Keratinocyte (primary cell): ENCODE measurements at regions not wholly inside any gene's neighbourhood (a gene's known extent, or its start where the extent isn't known, plus 50 kb on each side); places are given as distances from the start of the nearest gene placed in this dataset.

Experiments used
- DNase-seq: peaks from one replicate; pipeline ENCODE4 v3.0.0-alpha.2; 2011; ENCODE audit warnings: low read depth, missing footprints, low spot score
- FAIRE-seq: peaks from 2 replicates; lab custom pipeline; 2011; peaks lifted over from hg19 to GRCh38; lab: Jason Lieb, UNC
- H2AFZ ChIP-seq: 2 replicates; pipeline ENCODE4 v1.6.0; 2012; ENCODE audit warnings: low read length, control low read depth, inconsistent platforms; ENCODE audit not compliant: control insufficient read depth
- H3K27ac ChIP-seq: 2 replicates; pipeline ENCODE4 v1.5.1; 2011; ENCODE audit warnings: low read length; ENCODE audit not compliant: control insufficient read depth, insufficient read depth
- H3K27me3 ChIP-seq: 3 replicates; pipeline ENCODE4 v1.6.0; 2011; ENCODE audit warnings: low read length; ENCODE audit not compliant: control insufficient read depth, insufficient read depth; ENCODE audit errors: extremely low read depth
- H3K36me3 ChIP-seq, 2 experiments: 2 replicates in 1 of 2; 3 replicates in 1 of 2; pipeline ENCODE4 v1.5.1; 2011; ENCODE audit warnings: low read length in 2 of 2, mild to moderate bottlenecking in 1 of 2; ENCODE audit not compliant: control insufficient read depth in 2 of 2, insufficient read depth in 2 of 2; ENCODE audit errors: extremely low read depth in 1 of 2
- H3K4me1 ChIP-seq: 3 replicates; pipeline ENCODE4 v1.5.1; 2011; ENCODE audit warnings: low read length; ENCODE audit not compliant: control insufficient read depth, insufficient read depth; ENCODE audit errors: extremely low read depth
- H3K4me2 ChIP-seq: 3 replicates; pipeline ENCODE4 v1.6.0; 2011; ENCODE audit warnings: low read depth, low read length; ENCODE audit not compliant: control insufficient read depth, insufficient read depth; ENCODE audit errors: extremely low read depth
- H3K4me3 ChIP-seq, 3 experiments: fragments of 200-600 bp in 1 of 3; sonication (generic) in 1 of 3; 2 replicates in 2 of 3; 3 replicates in 1 of 3; pipeline ENCODE4 v1.5.1; 2011 to 2016; ENCODE audit warnings: low read length in 3 of 3, mild to moderate bottlenecking in 3 of 3, control low read depth in 2 of 3, inconsistent platforms in 1 of 3, low read depth in 1 of 3, mixed read lengths in 1 of 3, mixed run types in 1 of 3, moderate library complexity in 1 of 3; ENCODE audit not compliant: control insufficient read depth in 2 of 3, insufficient read depth in 2 of 3; ENCODE audit errors: extremely low read depth in 1 of 3
- H3K79me2 ChIP-seq: 2 replicates; pipeline ENCODE4 v1.6.0; 2012; ENCODE audit warnings: low read length; ENCODE audit not compliant: control insufficient read depth, insufficient read depth
- H3K9ac ChIP-seq: 3 replicates; pipeline ENCODE4 v1.6.0; 2011; ENCODE audit warnings: low read length; ENCODE audit not compliant: control insufficient read depth, insufficient read depth; ENCODE audit errors: extremely low read depth
- H3K9me1 ChIP-seq: 3 replicates; pipeline ENCODE4 v1.6.0; 2011; ENCODE audit warnings: low read length; ENCODE audit not compliant: control insufficient read depth, insufficient read depth; ENCODE audit errors: extremely low read depth
- H3K9me3 ChIP-seq: 2 replicates; pipeline ENCODE4 v1.5.1; 2012; ENCODE audit warnings: low read depth, low read length; ENCODE audit not compliant: control insufficient read depth
- H4K20me1 ChIP-seq: 3 replicates; pipeline ENCODE4 v1.6.0; 2011; ENCODE audit warnings: low read length; ENCODE audit not compliant: control insufficient read depth, insufficient read depth; ENCODE audit errors: extremely low read depth
- CTCF ChIP-seq, 3 experiments: IDR thresholded peaks in 1 of 3; conservative IDR thresholded peaks in 1 of 3; optimal IDR thresholded peaks in 1 of 3; 2 replicates in 2 of 3; 3 replicates in 1 of 3; pipeline versions ENCODE3 to v1.5.1; 2011; ENCODE audit warnings: low read length in 3 of 3, mild to moderate bottlenecking in 3 of 3, moderate library complexity in 2 of 3, control low read depth in 1 of 3, inconsistent platforms in 1 of 3; ENCODE audit not compliant: insufficient read depth in 2 of 3; ENCODE audit errors: extremely low read depth in 1 of 3
- EZH2 ChIP-seq: IDR thresholded peaks from one replicate; pipeline ENCODE4 v1.6.1; 2012; ENCODE audit warnings: inconsistent platforms, mild to moderate bottlenecking, low read length, moderate library complexity
- dilution Hi-C: fragments of 300-500 bp; cut with MboI; formaldehyde crosslinking; loops from one replicate; pipeline ENCODE4 v1.7.0; 2020; ENCODE audit warnings: low sequenced_read_pairs; ENCODE audit not compliant: extremely low pct_ligation_motif_present

GRCh38 chr9:84393266-84393950 is 52.9 kb upstream of the SLC28A3 start:
- no peaks in the 10 kb centered on the region for H3K79me2 ChIP-seq
- H3K36me3 ChIP-seq = no peaks in the 10 kb centered on the region
- DNase-seq (no peak), FAIRE-seq (no peak)
- H4K20me1 ChIP-seq = no peaks in the 10 kb centered on the region
- H3K9me1 ChIP-seq = no peaks in the 10 kb centered on the region
- no peaks in the 10 kb centered on the region for H3K9me3 ChIP-seq
- H3K27ac ChIP-seq = no peak overlapping the region
- peaks cover 12% of the 10 kb centered on the region for H3K4me1 ChIP-seq
- H3K27me3 ChIP-seq = no peaks in the 10 kb centered on the region
- no peak overlapping the region for H2AFZ ChIP-seq
- no peak overlapping the region for H3K4me2 ChIP-seq
- TF ChIP-seq EZH2 = no peak
- peak in 2 of 3 experiments; percentile 20 to 33 for TF ChIP-seq CTCF (optimal IDR thresholded peaks at IDR 0.05 in 1 of 3, IDR thresholded peaks at IDR 0.05 in 1 of 3, conservative IDR thresholded peaks at IDR 0.05 in 1 of 3; ENCODE audit: extremely low read depth in 1 of 3, insufficient read depth in 2 of 3, low read length in 3 of 3)
- no peak overlapping the region for H3K4me3 ChIP-seq
- dilution Hi-C loops = no loop called here
- H3K9ac ChIP-seq = no peak overlapping the region

- Histone ChIP-seq H3K4me1 (peaks cover 12% of the 10 kb centered on the region), H3K9me1 (no peaks in the 10 kb centered on the region), H3K4me2 (no peak overlapping the region), H2AFZ (no peak overlapping the region), H3K9ac (no peak overlapping the region), H3K79me2 (no peaks in the 10 kb centered on the region), H4K20me1 (no peaks in the 10 kb centered on the region), H3K4me3 (no peak overlapping the region), H3K36me3 (no peaks in the 10 kb centered on the region), H3K9me3 (no peaks in the 10 kb centered on the region), H3K27me3 (no peaks in the 10 kb centered on the region), H3K27ac (no peak overlapping the region)
- DNase-seq (no peak), FAIRE-seq (no peak)
- TF ChIP-seq EZH2 (no peak), CTCF (optimal IDR thresholded peaks at IDR 0.05 in 1 of 3, IDR thresholded peaks at IDR 0.05 in 1 of 3, conservative IDR thresholded peaks at IDR 0.05 in 1 of 3; ENCODE audit: extremely low read depth in 1 of 3, insufficient read depth in 2 of 3, low read length in 3 of 3) (no peak)
- dilution Hi-C loops = no loop called here
Observed at GRCh38 chr9:84394036-84394435, 53.5 kb upstream of the SLC28A3 start.
